ENCODE measurements at regions not wholly inside any gene's neighbourhood (a gene's known extent, or its start where the extent isn't known, plus 50 kb on each side); places are given as distances from the start of the nearest gene placed in this dataset.
"Not testable (repeated sequence)": the region's sequence is repeated elsewhere in the genome, so short reads cannot be mapped to it uniquely, and the experiment has no call there.

DNA sequence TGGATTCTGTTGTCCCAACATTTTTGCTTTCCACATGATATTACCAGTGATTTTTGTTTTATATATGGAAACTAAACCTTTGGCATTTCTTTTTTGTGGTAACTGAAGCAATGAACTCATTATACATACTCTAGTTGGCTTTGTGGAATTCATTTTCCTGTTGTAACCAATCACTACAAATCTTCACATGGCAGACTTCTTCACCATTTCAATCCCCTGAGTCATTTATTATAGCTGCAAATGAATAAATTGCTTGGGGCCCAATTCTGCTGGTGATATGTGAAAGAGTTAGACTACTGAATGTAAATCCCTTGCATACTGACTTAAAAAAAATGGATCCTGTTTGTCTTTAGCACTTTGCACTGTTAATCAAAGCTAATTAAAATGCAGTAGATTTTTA lies 1709.6 kb upstream of the WWC1 start:
- H3K27ac Mint-ChIP-seq, result no peak overlapping the region
- H3K27me3 Mint-ChIP-seq (ENCODE audit: low read depth), result no peaks in the 10 kb centered on the region
- H3K4me1 Mint-ChIP-seq (ENCODE audit: low read depth), result no peaks in the 10 kb centered on the region
- peaks cover 27% of the 10 kb centered on the region for H3K9me3 Mint-ChIP-seq
- no peak overlapping the region for H3K4me3 Mint-ChIP-seq
- DNase-seq (ENCODE audit: low spot score), result no peak
- no peaks in the 10 kb centered on the region for H3K36me3 Mint-ChIP-seq (ENCODE audit: low read depth)

DNA sequence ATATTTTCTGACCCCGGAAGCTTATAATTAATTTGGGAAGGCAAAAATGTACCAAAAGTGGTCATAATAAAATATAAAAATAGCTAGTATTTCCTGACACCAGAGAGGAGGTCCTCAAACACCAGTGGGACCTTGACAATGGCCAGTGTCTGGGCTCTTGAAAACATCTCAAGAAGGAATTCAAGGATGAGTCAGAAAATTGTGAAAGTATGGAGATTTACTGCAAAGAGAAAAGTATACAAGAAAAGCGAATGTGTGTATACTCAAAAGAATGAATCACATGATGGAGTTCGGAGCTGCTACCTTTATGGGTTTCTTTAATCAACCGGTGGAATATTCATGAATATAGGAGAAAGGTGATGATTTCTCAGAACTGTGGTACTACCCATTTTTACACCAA lies 1709.0 kb upstream of the WWC1 start:
- Mint-ChIP-seq H3K9me3 (peaks cover 28% of the 10 kb centered on the region), H3K36me3 (ENCODE audit: low read depth) (no peaks in the 10 kb centered on the region), H3K4me3 (no peak overlapping the region), H3K27ac (no peak overlapping the region), H3K4me1 (ENCODE audit: low read depth) (no peaks in the 10 kb centered on the region), H3K27me3 (ENCODE audit: low read depth) (no peaks in the 10 kb centered on the region)
- DNase-seq (ENCODE audit: low spot score), result no peak

DNA sequence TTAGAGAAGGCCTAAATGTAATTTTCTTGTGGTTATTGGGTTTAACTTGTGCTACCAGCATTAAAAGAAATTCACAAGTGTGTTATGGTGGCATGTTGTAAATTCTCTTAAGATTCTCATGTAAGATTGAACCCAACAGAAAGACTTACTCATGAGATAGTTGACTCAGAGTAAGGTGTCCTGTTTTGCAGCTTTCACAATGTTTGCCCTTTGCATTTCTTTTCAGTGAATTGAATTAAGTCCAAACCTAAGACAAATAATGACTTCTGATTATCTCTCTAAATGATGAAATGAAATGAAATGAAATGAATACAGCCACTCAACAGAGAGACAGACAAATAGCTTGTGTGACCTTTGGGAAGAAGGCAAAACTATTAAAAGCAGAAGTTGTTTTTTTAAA lies 1696.9 kb upstream of the WWC1 start:
- Mint-ChIP-seq H3K9me3 (peaks cover 23% of the 10 kb centered on the region), H3K27me3 (ENCODE audit: low read depth) (no peaks in the 10 kb centered on the region), H3K4me3 (no peak overlapping the region), H3K4me1 (ENCODE audit: low read depth) (no peaks in the 10 kb centered on the region), H3K27ac (no peak overlapping the region), H3K36me3 (ENCODE audit: low read depth) (no peaks in the 10 kb centered on the region)
- DNase-seq (ENCODE audit: low spot score), result no peak

DNA sequence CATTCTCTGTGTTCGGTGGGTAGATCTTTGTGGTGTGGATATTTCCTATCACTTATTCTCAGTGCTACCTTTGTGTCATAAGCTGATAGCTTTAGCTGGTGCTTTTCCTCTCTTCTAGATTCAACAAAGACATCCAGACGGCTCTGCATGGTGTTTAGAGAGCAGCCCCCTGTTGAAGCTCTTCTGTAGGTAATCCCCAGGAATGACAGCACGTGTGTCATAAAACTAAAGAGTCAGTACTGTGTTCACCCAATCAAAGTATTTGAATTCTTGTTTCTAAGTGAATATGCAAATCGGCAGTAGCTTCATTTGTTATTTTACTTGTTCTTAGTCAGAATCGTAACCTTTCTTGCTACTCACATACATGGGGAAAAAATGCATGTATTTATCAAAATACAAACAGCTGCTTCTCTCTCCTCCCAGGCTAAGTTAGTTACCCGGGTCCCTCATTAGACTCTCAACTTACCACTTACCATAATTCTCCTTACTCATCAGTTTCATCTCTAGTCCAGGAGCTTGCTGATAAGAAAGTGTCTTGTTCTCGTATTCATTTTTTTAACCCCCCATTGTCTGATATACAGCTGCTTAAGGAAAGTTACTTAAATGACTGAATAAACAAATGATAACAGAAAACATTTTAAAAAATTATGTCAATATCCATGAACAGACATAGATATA lies 1696.0 kb upstream of the WWC1 start:
- no peaks in the 10 kb centered on the region for H3K36me3 Mint-ChIP-seq (ENCODE audit: low read depth)
- H3K4me1 Mint-ChIP-seq (ENCODE audit: low read depth), result no peaks in the 10 kb centered on the region
- H3K27me3 Mint-ChIP-seq (ENCODE audit: low read depth), result no peaks in the 10 kb centered on the region
- H3K27ac Mint-ChIP-seq, result no peak overlapping the region
- DNase-seq (ENCODE audit: low spot score), result no peak
- H3K4me3 Mint-ChIP-seq, result no peak overlapping the region
- peaks cover 27% of the 10 kb centered on the region for H3K9me3 Mint-ChIP-seq

DNA sequence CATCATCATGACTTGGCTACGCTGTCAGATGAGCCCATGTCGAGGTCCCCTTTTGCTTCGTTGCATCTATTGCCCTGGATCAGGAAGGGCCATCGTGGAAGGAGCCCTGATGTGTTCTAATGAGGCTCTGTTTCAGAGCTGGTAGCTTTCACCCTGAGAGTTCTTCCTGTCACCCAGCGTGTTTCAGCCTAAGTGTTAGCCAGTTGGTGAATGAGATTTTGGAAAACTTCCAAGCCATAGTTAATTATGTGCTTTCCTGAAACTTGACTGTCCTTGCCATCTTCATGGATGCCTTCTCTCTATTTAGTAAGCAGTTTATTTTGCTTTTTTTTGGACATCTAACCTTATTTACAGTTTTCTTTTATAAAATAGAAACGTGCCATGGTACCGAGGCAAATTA lies 1695.4 kb upstream of the WWC1 start:
- Mint-ChIP-seq H3K27me3 (ENCODE audit: low read depth) (no peaks in the 10 kb centered on the region), H3K4me1 (ENCODE audit: low read depth) (no peaks in the 10 kb centered on the region), H3K36me3 (ENCODE audit: low read depth) (no peaks in the 10 kb centered on the region), H3K27ac (no peak overlapping the region), H3K4me3 (no peak overlapping the region), H3K9me3 (peaks cover 28% of the 10 kb centered on the region)
- DNase-seq (ENCODE audit: low spot score), result no peak

DNA sequence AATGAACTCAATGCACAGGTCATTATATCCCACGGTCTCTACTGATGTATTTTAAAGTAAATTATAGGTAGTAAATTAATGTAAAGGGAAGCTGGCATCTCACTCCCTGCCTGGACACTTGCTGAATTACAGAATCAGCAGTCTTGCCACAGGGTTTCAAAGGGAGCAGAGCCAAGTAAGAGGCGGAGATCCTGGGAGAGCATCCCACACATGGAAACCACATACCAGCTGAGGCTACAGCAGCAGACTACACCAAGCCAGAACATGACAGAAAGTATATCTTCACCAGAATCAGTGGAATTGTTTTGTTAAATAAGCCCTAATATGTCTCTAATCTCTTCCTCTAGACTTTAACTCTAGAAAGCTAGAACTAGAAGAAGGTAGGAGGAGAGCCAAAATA lies 1689.2 kb upstream of the WWC1 start:
- Mint-ChIP-seq H3K4me1 (ENCODE audit: low read depth) (no peaks in the 10 kb centered on the region), H3K27ac (no peak overlapping the region), H3K9me3 (peaks cover 57% of the 10 kb centered on the region), H3K27me3 (ENCODE audit: low read depth) (no peaks in the 10 kb centered on the region), H3K36me3 (ENCODE audit: low read depth) (no peaks in the 10 kb centered on the region), H3K4me3 (no peak overlapping the region)
- DNase-seq (ENCODE audit: low spot score), result no peak

DNA sequence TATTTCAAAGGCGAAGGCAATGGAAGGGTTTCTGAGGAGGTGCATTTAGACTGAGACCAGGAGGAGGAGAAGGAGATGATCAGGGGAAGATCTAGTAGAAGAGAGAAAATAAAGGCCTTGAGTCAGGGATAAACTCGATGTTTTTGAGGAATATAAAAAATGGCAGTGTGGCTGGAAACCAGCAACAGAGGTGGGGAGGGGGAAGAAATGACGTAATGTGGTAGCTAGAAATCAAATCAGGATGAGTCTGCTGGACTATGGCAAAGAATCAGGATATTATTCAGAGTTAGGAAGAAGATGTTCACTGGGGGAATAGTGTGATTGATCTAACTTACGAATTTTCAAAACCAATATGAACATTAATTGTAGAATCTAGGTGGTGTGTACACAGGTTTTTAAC lies 1673.9 kb upstream of the WWC1 start:
- no peaks in the 10 kb centered on the region for H3K36me3 Mint-ChIP-seq (ENCODE audit: low read depth)
- no peaks in the 10 kb centered on the region for H3K27me3 Mint-ChIP-seq (ENCODE audit: low read depth)
- H3K4me1 Mint-ChIP-seq (ENCODE audit: low read depth), result no peaks in the 10 kb centered on the region
- no peak for DNase-seq (ENCODE audit: low spot score)
- peaks cover 60% of the 10 kb centered on the region for H3K9me3 Mint-ChIP-seq
- no peak overlapping the region for H3K27ac Mint-ChIP-seq
- no peak overlapping the region for H3K4me3 Mint-ChIP-seq

DNA sequence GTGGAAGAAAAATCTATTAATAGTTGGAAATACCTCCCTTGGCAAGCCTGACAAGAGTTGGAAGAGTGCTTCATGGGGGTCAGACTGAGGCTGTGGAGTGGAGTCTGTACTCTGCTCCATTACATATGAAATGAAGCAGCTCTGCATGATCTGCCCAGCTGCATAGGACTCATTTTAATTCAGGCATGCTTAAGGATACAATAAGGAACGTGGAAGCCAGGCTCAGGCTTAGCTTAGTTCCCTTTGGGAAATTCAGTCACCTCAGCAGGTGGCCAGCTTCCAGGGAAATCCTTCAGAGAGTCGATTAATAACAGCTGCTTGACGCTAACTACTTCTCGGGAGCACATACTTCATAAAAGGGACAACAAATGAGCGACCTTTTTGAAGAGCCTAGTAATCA lies 1672.9 kb upstream of the WWC1 start:
- H3K9me3 Mint-ChIP-seq, result peaks cover 54% of the 10 kb centered on the region
- no peak overlapping the region for H3K27ac Mint-ChIP-seq
- DNase-seq (ENCODE audit: low spot score), result no peak
- H3K4me3 Mint-ChIP-seq, result no peak overlapping the region
- H3K4me1 Mint-ChIP-seq (ENCODE audit: low read depth), result no peaks in the 10 kb centered on the region
- H3K27me3 Mint-ChIP-seq (ENCODE audit: low read depth), result no peaks in the 10 kb centered on the region
- no peaks in the 10 kb centered on the region for H3K36me3 Mint-ChIP-seq (ENCODE audit: low read depth)

DNA sequence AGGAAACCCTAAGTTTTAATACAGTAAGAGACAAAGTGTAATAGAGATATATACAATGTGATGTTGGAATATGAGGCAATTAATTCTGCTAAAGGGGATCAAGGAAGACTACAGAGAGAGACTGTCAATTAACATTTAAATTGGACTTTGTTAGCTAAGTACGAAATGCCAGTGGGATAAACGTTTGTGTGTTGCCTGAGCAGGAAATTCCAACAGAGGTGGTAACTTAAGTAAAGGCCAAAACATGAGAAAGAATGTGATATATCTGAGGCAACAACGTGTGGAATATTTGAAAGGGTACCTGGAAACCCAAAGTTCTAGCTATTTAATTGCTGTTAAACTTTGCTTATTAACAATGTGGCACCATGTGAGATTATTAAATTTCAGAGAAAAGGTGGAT lies 1666.9 kb upstream of the WWC1 start:
- DNase-seq (ENCODE audit: low spot score), result no peak
- no peaks in the 10 kb centered on the region for H3K4me1 Mint-ChIP-seq (ENCODE audit: low read depth)
- H3K9me3 Mint-ChIP-seq, result peaks cover 32% of the 10 kb centered on the region
- H3K27me3 Mint-ChIP-seq (ENCODE audit: low read depth), result no peaks in the 10 kb centered on the region
- H3K36me3 Mint-ChIP-seq (ENCODE audit: low read depth), result no peaks in the 10 kb centered on the region
- no peak overlapping the region for H3K27ac Mint-ChIP-seq
- H3K4me3 Mint-ChIP-seq, result no peak overlapping the region

DNA sequence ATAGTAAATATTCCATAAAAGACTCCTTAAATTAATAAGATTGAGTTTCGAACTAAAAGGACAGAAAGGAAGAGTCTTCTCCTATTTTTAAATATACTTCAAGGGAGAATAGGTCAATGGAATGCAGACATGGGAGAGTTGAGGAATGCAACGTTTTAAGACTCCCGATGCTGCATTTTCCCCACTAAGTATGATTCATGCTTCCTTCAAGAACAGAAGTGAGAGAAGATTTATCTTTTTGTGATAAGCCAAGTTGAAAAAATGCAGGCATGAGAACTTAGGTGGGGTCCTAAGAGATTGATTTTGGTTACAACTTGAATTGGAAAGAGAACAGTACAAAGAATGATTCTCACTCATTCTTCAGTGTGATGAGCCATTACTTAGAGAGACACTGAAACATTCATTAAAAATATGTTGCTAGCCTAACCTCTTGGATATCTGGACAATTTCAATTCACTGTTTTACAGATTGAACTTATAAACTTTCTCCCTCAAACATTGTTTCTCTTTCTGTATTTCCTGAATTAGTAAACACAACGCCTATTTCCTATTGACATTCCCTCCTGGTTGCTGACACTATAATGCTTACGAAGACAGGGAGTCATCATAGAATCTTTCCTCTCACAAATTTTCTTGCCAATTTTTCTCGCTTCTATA lies 1666.1 kb upstream of the WWC1 start:
- H3K27ac Mint-ChIP-seq, result no peak overlapping the region
- H3K4me1 Mint-ChIP-seq (ENCODE audit: low read depth), result no peaks in the 10 kb centered on the region
- no peak overlapping the region for H3K4me3 Mint-ChIP-seq
- no peaks in the 10 kb centered on the region for H3K36me3 Mint-ChIP-seq (ENCODE audit: low read depth)
- H3K27me3 Mint-ChIP-seq (ENCODE audit: low read depth), result no peaks in the 10 kb centered on the region
- DNase-seq (ENCODE audit: low spot score), result no peak
- peaks cover 25% of the 10 kb centered on the region for H3K9me3 Mint-ChIP-seq

DNA sequence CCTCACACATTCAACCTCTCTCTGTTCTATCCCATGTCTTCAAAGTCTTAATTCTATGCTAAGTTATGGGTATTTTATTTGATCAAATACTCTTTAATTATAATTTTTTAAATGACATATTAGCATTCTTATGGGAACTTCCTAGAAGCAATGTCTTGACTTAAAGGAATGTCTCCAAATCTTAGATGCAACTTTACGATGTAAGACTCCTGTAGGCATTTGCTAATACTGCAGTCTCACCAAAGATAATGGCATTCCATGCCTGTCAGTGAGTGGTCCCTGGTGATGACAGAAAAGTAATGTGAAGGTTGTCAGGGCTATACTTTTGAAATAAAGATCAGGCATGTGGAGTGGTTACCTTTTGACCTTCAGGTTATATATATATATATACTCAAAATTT lies 1654.2 kb upstream of the WWC1 start:
- DNase-seq (ENCODE audit: low spot score), result no peak
- Mint-ChIP-seq H3K4me3 (no peak overlapping the region), H3K27me3 (ENCODE audit: low read depth) (no peaks in the 10 kb centered on the region), H3K27ac (no peak overlapping the region), H3K4me1 (ENCODE audit: low read depth) (no peaks in the 10 kb centered on the region), H3K9me3 (peaks cover 16% of the 10 kb centered on the region), H3K36me3 (ENCODE audit: low read depth) (no peaks in the 10 kb centered on the region)

DNA sequence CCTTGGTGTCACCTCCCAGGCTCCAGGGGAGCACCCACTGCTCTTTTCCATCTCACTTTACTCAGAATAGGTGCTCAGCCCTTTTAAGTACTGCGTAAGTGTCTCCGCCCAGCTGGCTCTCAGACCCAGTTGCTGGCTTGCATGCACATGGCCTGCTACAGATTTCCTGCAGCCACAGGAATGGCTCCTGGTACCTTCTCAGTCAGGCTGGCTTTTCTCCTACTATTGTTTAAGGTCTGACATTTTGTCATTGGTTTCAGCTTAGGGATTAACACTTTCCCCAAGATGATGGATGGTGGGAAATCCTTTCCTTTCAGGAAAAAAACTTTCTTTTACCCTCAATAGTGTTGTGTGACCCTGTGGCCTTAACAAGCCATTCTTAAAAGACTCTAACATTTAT lies 1652.3 kb upstream of the WWC1 start:
- no peak for DNase-seq (ENCODE audit: low spot score)
- Mint-ChIP-seq H3K9me3 (peaks cover 21% of the 10 kb centered on the region), H3K27me3 (ENCODE audit: low read depth) (no peaks in the 10 kb centered on the region), H3K4me3 (no peak overlapping the region), H3K36me3 (ENCODE audit: low read depth) (no peaks in the 10 kb centered on the region), H3K4me1 (ENCODE audit: low read depth) (no peaks in the 10 kb centered on the region), H3K27ac (no peak overlapping the region)

DNA sequence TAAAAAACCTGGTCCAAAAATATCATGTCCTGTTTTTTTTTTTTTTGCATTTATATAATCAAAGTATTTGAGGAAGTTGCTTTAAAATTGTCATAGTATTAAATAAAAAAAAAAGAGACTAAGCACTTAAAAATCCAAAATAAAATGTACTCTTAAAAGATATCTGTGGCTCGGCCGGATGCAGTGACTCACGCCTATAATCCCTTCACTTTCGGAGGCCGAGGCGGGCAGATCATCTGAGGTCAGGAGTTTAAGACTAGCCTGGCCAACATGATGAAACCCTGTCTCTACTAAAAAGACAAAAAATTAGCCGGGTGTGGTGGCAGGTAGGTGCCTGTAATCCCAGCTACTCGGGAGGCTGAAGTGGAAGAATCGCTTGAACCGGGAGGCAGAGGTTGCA lies 1651.3 kb upstream of the WWC1 start:
- H3K27me3 Mint-ChIP-seq (ENCODE audit: low read depth); DNase-seq (ENCODE audit: low spot score); H3K4me1 Mint-ChIP-seq (ENCODE audit: low read depth); H3K36me3 Mint-ChIP-seq (ENCODE audit: low read depth); H3K27ac Mint-ChIP-seq; H3K4me3 Mint-ChIP-seq: not testable (repeated sequence)
- H3K9me3 Mint-ChIP-seq, result peaks cover 27% of the 10 kb centered on the region

DNA sequence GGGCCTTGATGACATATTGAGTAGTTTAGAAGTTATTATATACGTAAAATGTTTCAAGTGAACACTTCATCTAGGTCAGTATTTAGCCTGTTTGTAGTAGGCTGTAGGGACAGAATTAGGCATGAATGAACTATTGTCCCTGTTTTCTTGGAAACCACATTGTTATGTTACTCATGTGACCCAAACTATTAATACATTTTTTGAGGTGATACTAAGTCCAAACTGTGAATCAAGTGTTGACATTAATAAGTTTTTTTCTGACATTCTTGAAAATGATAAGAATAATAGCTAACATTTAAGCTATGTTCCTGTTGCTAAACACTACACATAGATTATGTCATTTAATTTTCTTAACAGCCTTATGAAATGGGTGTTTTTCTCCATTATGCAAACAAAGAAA lies 1642.7 kb upstream of the WWC1 start:
- H3K9me3 Mint-ChIP-seq, result peaks cover 25% of the 10 kb centered on the region
- no peaks in the 10 kb centered on the region for H3K27me3 Mint-ChIP-seq (ENCODE audit: low read depth)
- H3K27ac Mint-ChIP-seq, result no peak overlapping the region
- DNase-seq (ENCODE audit: low spot score), result no peak
- H3K36me3 Mint-ChIP-seq (ENCODE audit: low read depth), result no peaks in the 10 kb centered on the region
- no peaks in the 10 kb centered on the region for H3K4me1 Mint-ChIP-seq (ENCODE audit: low read depth)
- H3K4me3 Mint-ChIP-seq, result no peak overlapping the region

DNA sequence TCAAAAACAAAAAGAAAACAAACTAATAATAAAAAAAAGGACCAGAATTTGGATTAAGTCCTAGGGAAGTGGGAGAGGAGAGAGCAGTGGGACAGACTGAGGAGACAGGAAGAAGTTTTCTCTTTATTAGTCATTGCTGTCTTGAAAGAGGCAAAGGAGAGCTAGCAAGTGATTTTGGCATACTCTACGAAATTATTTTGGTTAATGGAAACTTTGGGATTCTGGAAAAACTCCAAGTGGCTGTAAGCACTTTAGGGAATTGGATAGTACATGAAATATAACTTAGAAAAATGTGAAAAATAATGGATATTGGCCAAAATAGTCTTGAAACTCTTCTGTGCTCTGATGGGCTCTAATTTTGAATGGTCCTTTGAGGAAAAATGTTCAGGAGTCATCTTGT lies 1641.8 kb upstream of the WWC1 start:
- H3K4me3 Mint-ChIP-seq, result no peak overlapping the region
- no peaks in the 10 kb centered on the region for H3K4me1 Mint-ChIP-seq (ENCODE audit: low read depth)
- no peak overlapping the region for H3K27ac Mint-ChIP-seq
- no peaks in the 10 kb centered on the region for H3K36me3 Mint-ChIP-seq (ENCODE audit: low read depth)
- no peak for DNase-seq (ENCODE audit: low spot score)
- no peaks in the 10 kb centered on the region for H3K27me3 Mint-ChIP-seq (ENCODE audit: low read depth)
- peaks cover 29% of the 10 kb centered on the region for H3K9me3 Mint-ChIP-seq
